ENCODE measurements at regions not wholly inside any gene's neighbourhood (a gene's known extent, or its start where the extent isn't known, plus 50 kb on each side); places are given as distances from the start of the nearest gene placed in this dataset.

DNA sequence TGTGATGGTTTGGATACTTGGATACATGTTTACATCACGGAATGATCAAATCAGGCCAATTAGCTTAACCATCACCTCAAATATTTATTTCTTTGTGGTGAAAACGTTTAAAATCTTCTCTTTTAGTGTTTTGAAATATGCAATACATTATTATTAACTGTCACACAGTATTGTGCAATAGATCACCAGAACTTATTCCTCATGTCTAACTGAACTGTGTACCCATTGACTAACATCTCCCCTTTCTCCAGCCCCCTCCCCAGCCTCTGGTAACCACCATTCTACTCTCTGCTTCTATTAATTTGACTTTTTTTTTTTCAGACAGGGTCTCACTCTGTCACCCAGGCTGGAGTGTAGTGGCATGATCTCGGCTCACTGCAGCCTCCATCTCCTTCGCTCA is 471.9 kb downstream of the BCOR start:
- no peaks in the 10 kb centered on the region for H3K36me3 ChIP-seq
- WGBS, 2 donors: 84 to 91% methylated on average over 4 of the region's 4 CpGs

DNA sequence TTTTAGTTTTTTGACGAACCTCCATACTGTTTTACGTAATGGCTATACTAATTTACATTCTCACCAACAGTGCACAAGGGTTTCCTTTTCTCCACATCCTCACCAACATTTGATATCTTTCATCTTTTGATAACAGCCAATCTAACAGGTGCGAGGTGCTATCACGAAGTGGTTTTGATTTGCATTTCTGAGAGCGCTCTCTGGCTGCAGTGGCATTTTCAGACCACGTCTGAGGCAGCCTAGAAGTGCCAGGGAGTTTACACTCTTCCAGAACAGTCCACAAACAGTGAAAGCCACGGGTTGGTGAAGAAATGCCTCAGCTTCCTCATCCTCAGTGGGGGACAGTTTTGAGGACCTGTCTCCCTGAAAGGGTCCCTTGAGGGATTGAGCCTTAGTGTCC is 471.0 kb downstream of the BCOR start:
- intact Hi-C loops (cut with DNase I): no loop called here
- 65 to 71% methylated on average over 7 of the region's 7 CpGs for WGBS, 2 donors
- TF ChIP-seq, protein P1, sequence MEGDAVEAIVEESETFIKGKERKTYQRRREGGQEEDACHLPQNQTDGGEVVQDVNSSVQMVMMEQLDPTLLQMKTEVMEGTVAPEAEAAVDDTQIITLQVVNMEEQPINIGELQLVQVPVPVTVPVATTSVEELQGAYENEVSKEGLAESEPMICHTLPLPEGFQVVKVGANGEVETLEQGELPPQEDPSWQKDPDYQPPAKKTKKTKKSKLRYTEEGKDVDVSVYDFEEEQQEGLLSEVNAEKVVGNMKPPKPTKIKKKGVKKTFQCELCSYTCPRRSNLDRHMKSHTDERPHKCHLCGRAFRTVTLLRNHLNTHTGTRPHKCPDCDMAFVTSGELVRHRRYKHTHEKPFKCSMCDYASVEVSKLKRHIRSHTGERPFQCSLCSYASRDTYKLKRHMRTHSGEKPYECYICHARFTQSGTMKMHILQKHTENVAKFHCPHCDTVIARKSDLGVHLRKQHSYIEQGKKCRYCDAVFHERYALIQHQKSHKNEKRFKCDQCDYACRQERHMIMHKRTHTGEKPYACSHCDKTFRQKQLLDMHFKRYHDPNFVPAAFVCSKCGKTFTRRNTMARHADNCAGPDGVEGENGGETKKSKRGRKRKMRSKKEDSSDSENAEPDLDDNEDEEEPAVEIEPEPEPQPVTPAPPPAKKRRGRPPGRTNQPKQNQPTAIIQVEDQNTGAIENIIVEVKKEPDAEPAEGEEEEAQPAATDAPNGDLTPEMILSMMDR (IDR thresholded peaks at IDR 0.05): no peak
- TF ChIP-seq POLR2A (IDR thresholded peaks at IDR 0.05) (no peak), POLR2AphosphoS5 (IDR thresholded peaks at IDR 0.05) (no peak), EP300 (IDR thresholded peaks at IDR 0.05) (no peak)

More for the DNA sequence above, 471.9 kb downstream of the BCOR start:
- H3K27me3 ChIP-seq: no peaks in the 10 kb centered on the region
- DNase-seq: no peak
- TF ChIP-seq, protein P1 (IDR thresholded peaks at IDR 0.05): no peak
- TF ChIP-seq EP300 (IDR thresholded peaks at IDR 0.05): no peak
- H3K4me3 ChIP-seq: no peak overlapping the region
- intact Hi-C loops (cut with DNase I): no loop called here
- H3K9me3 ChIP-seq: no peaks in the 10 kb centered on the region
- H3K4me1 ChIP-seq: no peaks in the 10 kb centered on the region
- no peak overlapping the region for H3K27ac ChIP-seq

DNA sequence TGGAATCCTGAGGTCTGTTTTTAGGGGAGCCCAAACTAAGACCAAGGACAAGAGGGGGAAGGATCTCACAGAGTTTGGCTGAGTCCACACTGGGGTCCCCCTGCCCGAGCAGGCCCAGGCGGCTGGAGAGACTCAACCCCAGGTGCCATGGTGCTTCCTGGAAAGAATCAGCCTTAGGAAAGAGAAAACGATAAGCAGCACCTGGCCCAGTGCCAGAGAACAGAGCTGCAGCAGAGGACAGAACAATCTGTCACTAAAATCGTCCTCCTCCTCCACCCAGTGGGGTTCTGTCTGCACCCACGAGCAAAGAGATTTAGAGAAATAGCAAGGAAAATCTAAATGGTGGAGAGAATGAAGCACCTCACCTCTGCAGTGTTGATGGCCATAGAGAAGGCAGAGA is 470.5 kb downstream of the BCOR start:
- TF ChIP-seq POLR2AphosphoS5 (IDR thresholded peaks at IDR 0.05): no peak
- TF ChIP-seq, protein P1 (IDR thresholded peaks at IDR 0.05): no peak
- no peak for TF ChIP-seq EP300 (IDR thresholded peaks at IDR 0.05)
- TF ChIP-seq POLR2A (IDR thresholded peaks at IDR 0.05): no peak
- intact Hi-C loops (cut with DNase I): no loop called here
- no peaks in the 10 kb centered on the region for H3K9me3 ChIP-seq
- WGBS, 2 donors: 40 to 47% methylated on average over 5 of the region's 5 CpGs
- H3K4me3 ChIP-seq: no peak overlapping the region
- DNase-seq: no peak
- H3K4me1 ChIP-seq: no peaks in the 10 kb centered on the region
- no peak overlapping the region for H3K27ac ChIP-seq
- H3K27me3 ChIP-seq: no peaks in the 10 kb centered on the region
- no peaks in the 10 kb centered on the region for H3K36me3 ChIP-seq

More for the DNA sequence above, 471.0 kb downstream of the BCOR start:
- H3K36me3 ChIP-seq: no peaks in the 10 kb centered on the region
- DNase-seq: no peak
- H3K27me3 ChIP-seq: no peaks in the 10 kb centered on the region
- no peak overlapping the region for H3K4me3 ChIP-seq
- no peaks in the 10 kb centered on the region for H3K4me1 ChIP-seq
- no peaks in the 10 kb centered on the region for H3K9me3 ChIP-seq
- no peak overlapping the region for H3K27ac ChIP-seq

DNA sequence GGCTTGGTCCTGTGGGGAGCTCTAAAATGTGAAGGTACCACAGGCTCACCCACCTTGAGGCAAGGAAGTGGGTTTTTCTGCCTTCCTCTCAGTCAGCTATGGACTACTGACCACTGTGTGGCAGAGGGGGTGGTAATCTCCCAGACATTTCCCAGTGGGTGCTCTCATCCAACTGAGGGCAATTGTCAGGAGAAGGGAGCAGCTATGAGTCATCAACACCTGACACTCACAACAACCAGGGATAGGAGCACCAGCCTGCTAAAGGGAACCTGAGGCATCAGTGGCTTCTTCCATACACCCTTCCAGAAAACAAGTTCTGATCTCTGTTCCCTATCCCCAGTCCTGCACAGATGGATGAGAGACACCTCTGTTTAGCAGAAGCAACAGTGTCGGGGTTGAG is 468.8 kb downstream of the BCOR start:
- WGBS, 2 donors: 96 to 100% methylated on average over 1 of the region's 1 CpG
- Histone ChIP-seq H3K36me3 (no peaks in the 10 kb centered on the region), H3K27me3 (no peaks in the 10 kb centered on the region), H3K9me3 (no peaks in the 10 kb centered on the region), H3K4me1 (no peaks in the 10 kb centered on the region), H3K27ac (no peak overlapping the region), H3K4me3 (no peak overlapping the region)
- no peak for DNase-seq
- intact Hi-C loops (cut with DNase I): no loop called here
- no peak for TF ChIP-seq POLR2AphosphoS5 (IDR thresholded peaks at IDR 0.05)
- TF ChIP-seq, protein P1 (IDR thresholded peaks at IDR 0.05): no peak
- no peak for TF ChIP-seq POLR2A (IDR thresholded peaks at IDR 0.05)
- TF ChIP-seq EP300 (IDR thresholded peaks at IDR 0.05): no peak

DNA sequence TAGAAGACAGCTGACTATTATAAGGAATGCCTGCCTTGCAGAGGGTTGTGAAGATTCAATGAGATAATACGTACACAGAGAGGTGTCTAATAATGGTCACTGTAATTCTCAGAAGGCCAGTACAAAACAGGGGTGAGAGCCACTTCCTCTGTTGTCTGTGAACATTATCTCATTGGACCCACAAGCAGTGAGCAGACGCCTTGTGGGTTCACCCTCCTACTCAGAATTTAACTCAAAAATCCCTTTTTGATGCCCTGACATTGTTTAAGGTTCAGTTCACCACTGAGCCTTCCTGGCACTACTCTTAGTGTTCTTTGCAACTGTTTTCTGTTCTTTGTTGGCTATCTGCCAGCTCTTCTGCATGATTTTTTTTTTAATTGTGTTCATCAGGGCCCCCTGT is 467.4 kb downstream of the BCOR start:
- Histone ChIP-seq H3K4me1 (no peaks in the 10 kb centered on the region), H3K27ac (no peak overlapping the region), H3K36me3 (no peaks in the 10 kb centered on the region), H3K27me3 (no peaks in the 10 kb centered on the region), H3K4me3 (no peak overlapping the region), H3K9me3 (no peaks in the 10 kb centered on the region)
- DNase-seq: no peak
- TF ChIP-seq, protein P1 (IDR thresholded peaks at IDR 0.05): no peak
- TF ChIP-seq EP300 (IDR thresholded peaks at IDR 0.05) (no peak), POLR2AphosphoS5 (IDR thresholded peaks at IDR 0.05) (no peak), POLR2A (IDR thresholded peaks at IDR 0.05) (no peak)
- WGBS, 2 donors: 71 to 82% methylated on average over 2 of the region's 2 CpGs
- intact Hi-C loops (cut with DNase I): no loop called here
